ENCODE measurements at regions not wholly inside any gene's neighbourhood (a gene's known extent, or its start where the extent isn't known, plus 50 kb on each side); places are given as distances from the start of the nearest gene placed in this dataset.

- Histone ChIP-seq H3K36me3 (ENCODE audit: control insufficient read depth, insufficient read depth, low read length) (no peaks in the 10 kb centered on the region), H3K9me3 (no peaks in the 10 kb centered on the region), H3K27me3 (replicated peaks; ENCODE audit: control insufficient read depth, insufficient read depth, low read length) (no peaks in the 10 kb centered on the region), H3K4me3 (ENCODE audit: low read depth, low read length) (no peak overlapping the region), H3K4me1 (no peaks in the 10 kb centered on the region)
- DNase-seq: no peak
- no peak overlapping the region for H3K27ac Mint-ChIP-seq (ENCODE audit: unreplicated experiment)
- peaks cover 10% of the 10 kb centered on the region for H3K9me3 Mint-ChIP-seq (ENCODE audit: unreplicated experiment)
- intact Hi-C loops (cut with micrococcal nuclease; ENCODE audit: unreplicated experiment): no loop called here
- no peak for TF ChIP-seq CTCF (IDR thresholded peaks at IDR 0.05; ENCODE audit: insufficient read depth in 1 of 2, low read depth in 1 of 2, low read length in 1 of 2, severe bottlenecking in 1 of 2, unreplicated experiment in 1 of 2)
- no peak overlapping the region for H3K4me3 Mint-ChIP-seq (ENCODE audit: unreplicated experiment)
- H3K4me1 Mint-ChIP-seq (ENCODE audit: low read depth, unreplicated experiment): no peaks in the 10 kb centered on the region
- BruUV-seq (replicated peaks): no TSS peak
- ChIA-PET CTCF (no interaction called here), POLR2A (no interaction called here)
- H3K27me3 Mint-ChIP-seq (ENCODE audit: insufficient read depth, unreplicated experiment): peaks cover 41% of the 10 kb centered on the region
- no peaks in the 10 kb centered on the region for H3K36me3 Mint-ChIP-seq (ENCODE audit: insufficient read depth, unreplicated experiment)
Observed at GRCh38 chr15:98503970-98504369, 144.4 kb upstream of the IGF1R start.

DNA sequence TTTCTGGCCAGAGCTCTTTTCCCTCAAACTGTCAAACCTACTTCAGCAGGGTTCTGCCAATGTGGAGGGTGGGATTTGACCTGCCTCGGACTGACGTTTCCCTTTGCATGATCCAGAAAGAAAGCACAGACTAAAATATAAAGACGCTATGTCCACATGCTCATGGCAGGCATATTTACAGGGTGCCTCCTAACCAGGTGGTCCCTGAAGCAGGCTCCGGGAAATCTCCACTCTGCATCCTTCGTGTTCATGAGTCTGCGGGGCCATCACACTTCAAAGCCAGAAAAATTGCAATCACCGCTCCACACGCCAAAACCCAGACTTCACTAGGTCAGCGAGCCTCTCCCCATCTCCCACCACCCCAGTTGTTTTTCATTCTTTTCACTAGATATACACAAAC, 143.3 kb upstream of the IGF1R start:
- no TSS peak for BruUV-seq (replicated peaks)
- H3K27ac Mint-ChIP-seq (ENCODE audit: unreplicated experiment): no peak overlapping the region
- intact Hi-C loops (cut with micrococcal nuclease; ENCODE audit: unreplicated experiment): no loop called here
- no peak overlapping the region for H3K4me3 Mint-ChIP-seq (ENCODE audit: unreplicated experiment)
- no peaks in the 10 kb centered on the region for H3K9me3 ChIP-seq
- no peak for DNase-seq
- no peaks in the 10 kb centered on the region for H3K36me3 ChIP-seq (ENCODE audit: control insufficient read depth, insufficient read depth, low read length)
- TF ChIP-seq CTCF (IDR thresholded peaks at IDR 0.05; ENCODE audit: insufficient read depth in 1 of 2, low read depth in 1 of 2, low read length in 1 of 2, severe bottlenecking in 1 of 2, unreplicated experiment in 1 of 2): no peak
- peaks cover 42% of the 10 kb centered on the region for H3K27me3 Mint-ChIP-seq (ENCODE audit: insufficient read depth, unreplicated experiment)
- CTCF ChIA-PET: no interaction called here
- H3K4me1 ChIP-seq: no peaks in the 10 kb centered on the region
- no peaks in the 10 kb centered on the region for H3K9me3 Mint-ChIP-seq (ENCODE audit: unreplicated experiment)
- H3K27me3 ChIP-seq (replicated peaks; ENCODE audit: control insufficient read depth, insufficient read depth, low read length): no peaks in the 10 kb centered on the region
- POLR2A ChIA-PET: no interaction called here
- no peaks in the 10 kb centered on the region for H3K4me1 Mint-ChIP-seq (ENCODE audit: low read depth, unreplicated experiment)
- no peak overlapping the region for H3K4me3 ChIP-seq (ENCODE audit: low read depth, low read length)
- no peaks in the 10 kb centered on the region for H3K36me3 Mint-ChIP-seq (ENCODE audit: insufficient read depth, unreplicated experiment)

GRCh38 chr15:98505611-98506031, 142.7 kb upstream of the IGF1R start:
- no peaks in the 10 kb centered on the region for H3K36me3 Mint-ChIP-seq (ENCODE audit: insufficient read depth, unreplicated experiment)
- TF ChIP-seq CTCF (IDR thresholded peaks at IDR 0.05; ENCODE audit: insufficient read depth in 1 of 2, low read depth in 1 of 2, low read length in 1 of 2, severe bottlenecking in 1 of 2, unreplicated experiment in 1 of 2): no peak
- DNase-seq: no peak
- Histone ChIP-seq H3K4me1 (no peaks in the 10 kb centered on the region), H3K4me3 (ENCODE audit: low read depth, low read length) (no peak overlapping the region), H3K27me3 (replicated peaks; ENCODE audit: control insufficient read depth, insufficient read depth, low read length) (no peaks in the 10 kb centered on the region), H3K36me3 (ENCODE audit: control insufficient read depth, insufficient read depth, low read length) (no peaks in the 10 kb centered on the region), H3K9me3 (no peaks in the 10 kb centered on the region)
- H3K9me3 Mint-ChIP-seq (ENCODE audit: unreplicated experiment): no peaks in the 10 kb centered on the region
- no peak overlapping the region for H3K27ac Mint-ChIP-seq (ENCODE audit: unreplicated experiment)
- H3K4me3 Mint-ChIP-seq (ENCODE audit: unreplicated experiment): no peak overlapping the region
- no TSS peak for BruUV-seq (replicated peaks)
- ChIA-PET POLR2A (no interaction called here), CTCF (no interaction called here)
- H3K4me1 Mint-ChIP-seq (ENCODE audit: low read depth, unreplicated experiment): no peaks in the 10 kb centered on the region
- peaks cover 42% of the 10 kb centered on the region for H3K27me3 Mint-ChIP-seq (ENCODE audit: insufficient read depth, unreplicated experiment)
- intact Hi-C loops (cut with micrococcal nuclease; ENCODE audit: unreplicated experiment): no loop called here

All from Caco-2 (cell line).